GM23338 (cell line): ENCODE measurements at regions not wholly inside any gene's neighbourhood (a gene's known extent, or its start where the extent isn't known, plus 50 kb on each side); places are given as distances from the start of the nearest gene placed in this dataset.

Experiments used
- ATAC-seq: fragments of 200-7000 bp; cut with Tn5 transposase; 3 replicates; pipeline ENCODE4 v1.9.1; 2020
- DNase-seq: peaks from one replicate; pipeline ENCODE4 v3.0.0-alpha.2; 2015; ENCODE audit warnings: low spot score
- H2AFZ ChIP-seq: fragments of 200-600 bp; sonication (generic); 2 replicates; pipeline ENCODE4 v1.8.0; 2016; ENCODE audit warnings: antibody characterized with exemption, mild to moderate bottlenecking, moderate library complexity
- H3F3A ChIP-seq: fragments of 200-600 bp; sonication (generic); replicated peaks from 2 replicates; pipeline ENCODE4 v1.8.0; 2017; ENCODE audit warnings: antibody characterized with exemption, mixed run types, low read depth
- H3K27ac ChIP-seq: fragments of 200-600 bp; sonication (generic); 2 replicates; pipeline ENCODE4 v1.6.1; 2016; ENCODE audit warnings: low read depth
- H3K27me3 ChIP-seq: fragments of 200-600 bp; sonication (generic); 2 replicates; pipeline ENCODE4 v1.8.0; 2016; ENCODE audit warnings: mild to moderate bottlenecking, mixed run types, moderate library complexity; ENCODE audit not compliant: insufficient read depth
- H3K36me3 ChIP-seq: fragments of 200-600 bp; sonication (generic); 2 replicates; pipeline ENCODE4 v1.8.0; 2016; ENCODE audit warnings: mild to moderate bottlenecking; ENCODE audit not compliant: insufficient read depth
- H3K4me1 ChIP-seq: fragments of 200-600 bp; sonication (generic); 2 replicates; pipeline ENCODE4 v1.8.0; 2016; ENCODE audit warnings: mild to moderate bottlenecking, moderate library complexity; ENCODE audit not compliant: insufficient read depth
- H3K4me2 ChIP-seq: fragments of 200-600 bp; sonication (generic); 2 replicates; pipeline ENCODE4 v1.7.1; 2017; ENCODE audit warnings: mixed run types
- H3K4me3 ChIP-seq: fragments of 200-600 bp; sonication (generic); 2 replicates; pipeline ENCODE4 v1.6.1; 2016; ENCODE audit warnings: mixed run types
- H3K79me2 ChIP-seq: fragments of 200-600 bp; sonication (generic); replicated peaks from 2 replicates; pipeline ENCODE4 v1.8.0; 2017; ENCODE audit warnings: mild to moderate bottlenecking; ENCODE audit not compliant: insufficient read depth
- H3K9me2 ChIP-seq: fragments of 200-600 bp; sonication (generic); 2 replicates; pipeline ENCODE4 v1.8.0; 2017; ENCODE audit not compliant: insufficient read depth
- H4K20me1 ChIP-seq: fragments of 200-600 bp; sonication (generic); replicated peaks from 2 replicates; pipeline ENCODE4 v1.8.0; 2017; ENCODE audit warnings: mild to moderate bottlenecking; ENCODE audit not compliant: insufficient read depth
- H3K27ac Mint-ChIP-seq: 2 replicates; pipeline ENCODE4 v1.8.0; 2020; ENCODE audit warnings: inconsistent platforms, mild to moderate bottlenecking, moderate library complexity, mixed read lengths
- H3K27me3 Mint-ChIP-seq: 3 replicates; pipeline ENCODE4 v1.8.0; 2022; ENCODE audit warnings: low read depth, mild to moderate bottlenecking, moderate library complexity, mixed read lengths, inconsistent platforms; ENCODE audit not compliant: insufficient read depth, poor library complexity
- H3K36me3 Mint-ChIP-seq: 3 replicates; pipeline ENCODE4 v1.8.0; 2021; ENCODE audit warnings: low read depth, mild to moderate bottlenecking, inconsistent platforms, moderate library complexity, mixed read lengths
- H3K4me1 Mint-ChIP-seq: 3 replicates; pipeline ENCODE4 v1.8.0; 2020; ENCODE audit warnings: mild to moderate bottlenecking, inconsistent platforms, mixed read lengths
- H3K4me3 Mint-ChIP-seq: 3 replicates; pipeline ENCODE4 v1.8.0; 2021; ENCODE audit warnings: moderate library complexity, mild to moderate bottlenecking, inconsistent platforms, mixed read lengths
- H3K9me3 Mint-ChIP-seq: 3 replicates; pipeline ENCODE4 v1.8.0; 2020; ENCODE audit warnings: moderate library complexity, mild to moderate bottlenecking, inconsistent platforms, mixed read lengths
- CREB1 ChIP-seq: fragments of 250-450 bp; sonication (Bioruptor Pico); IDR thresholded peaks from 2 replicates; pipeline ENCODE4 v1.5.0; 2020; ENCODE audit warnings: low read depth, mild to moderate bottlenecking, moderate library complexity
- EZH2 ChIP-seq: fragments of 200-600 bp; sonication (generic); IDR thresholded peaks from one replicate; pipeline ENCODE4 v1.8.0; 2017; ENCODE audit warnings: antibody characterized with exemption, mild to moderate bottlenecking, low read depth; ENCODE audit not compliant: unreplicated experiment
- JUNB ChIP-seq: IDR thresholded peaks from one replicate; pipeline ENCODE4 v1.6.1; 2016; ENCODE audit warnings: antibody characterized with exemption; ENCODE audit not compliant: unreplicated experiment
- NANOG ChIP-seq: IDR thresholded peaks from 2 replicates; pipeline ENCODE4 v1.6.1; 2016; ENCODE audit warnings: antibody characterized with exemption, borderline replicate concordance
- POLR2AphosphoS5 ChIP-seq: IDR thresholded peaks from 2 replicates; pipeline ENCODE4 v1.6.1; 2016; ENCODE audit warnings: antibody characterized with exemption, low read depth
- STAT1 ChIP-seq: IDR thresholded peaks from one replicate; pipeline ENCODE4 v1.6.1; 2016; ENCODE audit warnings: antibody characterized with exemption; ENCODE audit not compliant: unreplicated experiment
- ZNF114 ChIP-seq: fragments of 250-450 bp; sonication (Bioruptor Pico); IDR thresholded peaks from 2 replicates; pipeline ENCODE4 v1.5.0; 2020; ENCODE audit warnings: mild to moderate bottlenecking, moderate library complexity
- ZNF331 ChIP-seq: fragments of 250-450 bp; sonication (Bioruptor Pico); IDR thresholded peaks from 2 replicates; pipeline ENCODE4 v1.5.0; 2020; ENCODE audit warnings: low read depth, mild to moderate bottlenecking, moderate library complexity
- ZNF462 ChIP-seq: fragments of 250-450 bp; sonication (Bioruptor Pico); IDR thresholded peaks from 2 replicates; pipeline ENCODE4 v1.5.0; 2020; ENCODE audit warnings: mild to moderate bottlenecking, moderate library complexity
- TF ChIP-seq, protein P1 (sequence below), 2 experiments: fragments of 200-600 bp in 1 of 2; sonication (generic) in 1 of 2; conservative IDR thresholded peaks; 2 replicates each; pipeline versions ENCODE4 v1.5.1 to v1.6.1; 2016 to 2017; ENCODE audit warnings: antibody characterized with exemption in 2 of 2, low read depth in 2 of 2, mild to moderate bottlenecking in 2 of 2, moderate library complexity in 1 of 2

GRCh38 chr7:20839987-20840386 is 53.3 kb upstream of the SP8 start:
- H3K9me3 Mint-ChIP-seq: no peaks in the 10 kb centered on the region
- Histone ChIP-seq H2AFZ (no peak overlapping the region), H3K27me3 (no peaks in the 10 kb centered on the region), H3K27ac (no peak overlapping the region), H3K4me3 (no peak overlapping the region), H3K9me2 (no peaks in the 10 kb centered on the region), H3K4me1 (0 out of 2 replicates have a peak, but pooled peaks cover 3% of the 10 kb centered on the region), H3K36me3 (no peaks in the 10 kb centered on the region), H3K4me2 (no peak overlapping the region), H4K20me1 (no peaks in the 10 kb centered on the region), H3F3A (no peaks in the 10 kb centered on the region), H3K79me2 (no peaks in the 10 kb centered on the region)
- ATAC-seq (no peak), DNase-seq (no peak)
- no peak overlapping the region for H3K4me3 Mint-ChIP-seq
- H3K36me3 Mint-ChIP-seq: no peaks in the 10 kb centered on the region
- TF ChIP-seq JUNB: no peak
- no peaks in the 10 kb centered on the region; the same call in 2 of the 3 replicates for H3K4me1 Mint-ChIP-seq
- no peaks in the 10 kb centered on the region for H3K27me3 Mint-ChIP-seq
- H3K27ac Mint-ChIP-seq: no peak overlapping the region

GRCh38 chr7:20846791-20847190 is 60.1 kb upstream of the SP8 start:
- DNase-seq: no peak
- Histone ChIP-seq H2AFZ (no peak overlapping the region), H4K20me1 (no peaks in the 10 kb centered on the region), H3F3A (no peaks in the 10 kb centered on the region), H3K27ac (no peak overlapping the region), H3K9me2 (peaks cover 3% of the 10 kb centered on the region; the same call in 1 of the 2 replicates), H3K79me2 (no peaks in the 10 kb centered on the region), H3K4me2 (no peak overlapping the region), H3K4me3 (no peak overlapping the region), H3K4me1 (no peaks in the 10 kb centered on the region), H3K36me3 (no peaks in the 10 kb centered on the region), H3K27me3 (no peaks in the 10 kb centered on the region)
- TF ChIP-seq STAT1 (no peak), CREB1 (CRISPR knock-in tag) (no peak), ZNF114 (CRISPR knock-in tag) (no peak)
- Mint-ChIP-seq H3K36me3 (no peaks in the 10 kb centered on the region; the same call in 2 of the 3 replicates), H3K27ac (no peak overlapping the region), H3K4me3 (no peak overlapping the region), H3K27me3 (peaks cover 4% of the 10 kb centered on the region), H3K4me1 (no peaks in the 10 kb centered on the region), H3K9me3 (no peaks in the 10 kb centered on the region)
- no peak for ATAC-seq

- Mint-ChIP-seq H3K9me3 (no peaks in the 10 kb centered on the region), H3K4me1 (no peaks in the 10 kb centered on the region; the same call in 2 of the 3 replicates), H3K4me3 (no peak overlapping the region), H3K27me3 (peaks cover 3% of the 10 kb centered on the region), H3K27ac (no peak overlapping the region), H3K36me3 (no peaks in the 10 kb centered on the region)
- H3K4me2 ChIP-seq: no peak overlapping the region
- H3K9me2 ChIP-seq: no peaks in the 10 kb centered on the region
- H3K36me3 ChIP-seq: no peaks in the 10 kb centered on the region
- DNase-seq (no peak), ATAC-seq (no peak)
- H3K27me3 ChIP-seq: no peaks in the 10 kb centered on the region
- no peaks in the 10 kb centered on the region for H3F3A ChIP-seq
- no peaks in the 10 kb centered on the region for H3K4me1 ChIP-seq
- H2AFZ ChIP-seq: no peak overlapping the region
- no peak overlapping the region for H3K27ac ChIP-seq
- H4K20me1 ChIP-seq: no peaks in the 10 kb centered on the region
- no peak overlapping the region for H3K4me3 ChIP-seq
- no peaks in the 10 kb centered on the region for H3K79me2 ChIP-seq
- no peak for TF ChIP-seq ZNF331 (CRISPR knock-in tag)
- no peak for TF ChIP-seq STAT1
- TF ChIP-seq, protein P1, sequence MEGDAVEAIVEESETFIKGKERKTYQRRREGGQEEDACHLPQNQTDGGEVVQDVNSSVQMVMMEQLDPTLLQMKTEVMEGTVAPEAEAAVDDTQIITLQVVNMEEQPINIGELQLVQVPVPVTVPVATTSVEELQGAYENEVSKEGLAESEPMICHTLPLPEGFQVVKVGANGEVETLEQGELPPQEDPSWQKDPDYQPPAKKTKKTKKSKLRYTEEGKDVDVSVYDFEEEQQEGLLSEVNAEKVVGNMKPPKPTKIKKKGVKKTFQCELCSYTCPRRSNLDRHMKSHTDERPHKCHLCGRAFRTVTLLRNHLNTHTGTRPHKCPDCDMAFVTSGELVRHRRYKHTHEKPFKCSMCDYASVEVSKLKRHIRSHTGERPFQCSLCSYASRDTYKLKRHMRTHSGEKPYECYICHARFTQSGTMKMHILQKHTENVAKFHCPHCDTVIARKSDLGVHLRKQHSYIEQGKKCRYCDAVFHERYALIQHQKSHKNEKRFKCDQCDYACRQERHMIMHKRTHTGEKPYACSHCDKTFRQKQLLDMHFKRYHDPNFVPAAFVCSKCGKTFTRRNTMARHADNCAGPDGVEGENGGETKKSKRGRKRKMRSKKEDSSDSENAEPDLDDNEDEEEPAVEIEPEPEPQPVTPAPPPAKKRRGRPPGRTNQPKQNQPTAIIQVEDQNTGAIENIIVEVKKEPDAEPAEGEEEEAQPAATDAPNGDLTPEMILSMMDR (conservative IDR thresholded peaks at IDR 0.05; ENCODE audit: low read depth in 2 of 2): no peak
- TF ChIP-seq ZNF114 (CRISPR knock-in tag): no peak
- no peak for TF ChIP-seq JUNB
- no peak for TF ChIP-seq NANOG
- TF ChIP-seq CREB1 (CRISPR knock-in tag): no peak
- TF ChIP-seq POLR2AphosphoS5: no peak
- TF ChIP-seq EZH2: no peak
- TF ChIP-seq ZNF462 (CRISPR knock-in tag): no peak
Observed at GRCh38 chr7:20858951-20859350, 72.3 kb upstream of the SP8 start.
